Neural cell (in vitro differentiated cells): ENCODE measurements at regions not wholly inside any gene's neighbourhood (a gene's known extent, or its start where the extent isn't known, plus 50 kb on each side); places are given as distances from the start of the nearest gene placed in this dataset.

Experiments used
- CTCF ChIP-seq: fragments of 450-650 bp; IDR thresholded peaks from 2 replicates; pipeline ENCODE4 v1.5.1; 2014; ENCODE audit warnings: antibody characterized with exemption, mild to moderate bottlenecking, moderate library complexity; ENCODE audit not compliant: poor library complexity, severe bottlenecking
- EP300 ChIP-seq: fragments of 450-650 bp; conservative IDR thresholded peaks from 2 replicates; pipeline ENCODE4 v1.6.1; 2014; ENCODE audit warnings: antibody characterized with exemption, mild to moderate bottlenecking, moderate library complexity; ENCODE audit not compliant: poor library complexity, severe bottlenecking
- EZH2 ChIP-seq: fragments of 200-600, 300-800 bp; shearing (Covaris generic), sonication (generic); IDR thresholded peaks from 2 replicates; pipeline ENCODE4 v1.6.1; 2014; ENCODE audit warnings: antibody characterized with exemption, low read length, borderline replicate concordance, mild to moderate bottlenecking; ENCODE audit not compliant: insufficient read depth, poor library complexity, severe bottlenecking
- MXI1 ChIP-seq: fragments of 450-650 bp; conservative IDR thresholded peaks from 2 replicates; pipeline ENCODE4 v1.6.1; 2014; ENCODE audit warnings: antibody characterized with exemption, mild to moderate bottlenecking; ENCODE audit not compliant: poor library complexity, severe bottlenecking
- SMC3 ChIP-seq: fragments of 450-650 bp; conservative IDR thresholded peaks from 2 replicates; pipeline ENCODE4 v1.6.1; 2014; ENCODE audit warnings: antibody characterized with exemption, mild to moderate bottlenecking, moderate library complexity; ENCODE audit not compliant: poor library complexity
- TAF1 ChIP-seq: IDR thresholded peaks from 2 replicates; pipeline ENCODE4 v1.6.1; 2012; ENCODE audit warnings: low read depth
- TF ChIP-seq, protein P1 (sequence below): IDR thresholded peaks from 2 replicates; pipeline ENCODE4 v1.6.1; 2012; ENCODE audit warnings: borderline replicate concordance

GRCh38 chr5:17129093-17129849 is 88.2 kb upstream of the BASP1 start:
- TF ChIP-seq CTCF: no peak
- no peak for TF ChIP-seq EZH2
- TF ChIP-seq SMC3: no peak
- TF ChIP-seq, protein P1, sequence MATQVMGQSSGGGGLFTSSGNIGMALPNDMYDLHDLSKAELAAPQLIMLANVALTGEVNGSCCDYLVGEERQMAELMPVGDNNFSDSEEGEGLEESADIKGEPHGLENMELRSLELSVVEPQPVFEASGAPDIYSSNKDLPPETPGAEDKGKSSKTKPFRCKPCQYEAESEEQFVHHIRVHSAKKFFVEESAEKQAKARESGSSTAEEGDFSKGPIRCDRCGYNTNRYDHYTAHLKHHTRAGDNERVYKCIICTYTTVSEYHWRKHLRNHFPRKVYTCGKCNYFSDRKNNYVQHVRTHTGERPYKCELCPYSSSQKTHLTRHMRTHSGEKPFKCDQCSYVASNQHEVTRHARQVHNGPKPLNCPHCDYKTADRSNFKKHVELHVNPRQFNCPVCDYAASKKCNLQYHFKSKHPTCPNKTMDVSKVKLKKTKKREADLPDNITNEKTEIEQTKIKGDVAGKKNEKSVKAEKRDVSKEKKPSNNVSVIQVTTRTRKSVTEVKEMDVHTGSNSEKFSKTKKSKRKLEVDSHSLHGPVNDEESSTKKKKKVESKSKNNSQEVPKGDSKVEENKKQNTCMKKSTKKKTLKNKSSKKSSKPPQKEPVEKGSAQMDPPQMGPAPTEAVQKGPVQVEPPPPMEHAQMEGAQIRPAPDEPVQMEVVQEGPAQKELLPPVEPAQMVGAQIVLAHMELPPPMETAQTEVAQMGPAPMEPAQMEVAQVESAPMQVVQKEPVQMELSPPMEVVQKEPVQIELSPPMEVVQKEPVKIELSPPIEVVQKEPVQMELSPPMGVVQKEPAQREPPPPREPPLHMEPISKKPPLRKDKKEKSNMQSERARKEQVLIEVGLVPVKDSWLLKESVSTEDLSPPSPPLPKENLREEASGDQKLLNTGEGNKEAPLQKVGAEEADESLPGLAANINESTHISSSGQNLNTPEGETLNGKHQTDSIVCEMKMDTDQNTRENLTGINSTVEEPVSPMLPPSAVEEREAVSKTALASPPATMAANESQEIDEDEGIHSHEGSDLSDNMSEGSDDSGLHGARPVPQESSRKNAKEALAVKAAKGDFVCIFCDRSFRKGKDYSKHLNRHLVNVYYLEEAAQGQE: no peak
- TF ChIP-seq EP300: no peak
- TF ChIP-seq TAF1: no peak
- TF ChIP-seq MXI1: no peak
